ENCODE measurements at regions not wholly inside any gene's neighbourhood (a gene's known extent, or its start where the extent isn't known, plus 50 kb on each side); places are given as distances from the start of the nearest gene placed in this dataset.

DNA sequence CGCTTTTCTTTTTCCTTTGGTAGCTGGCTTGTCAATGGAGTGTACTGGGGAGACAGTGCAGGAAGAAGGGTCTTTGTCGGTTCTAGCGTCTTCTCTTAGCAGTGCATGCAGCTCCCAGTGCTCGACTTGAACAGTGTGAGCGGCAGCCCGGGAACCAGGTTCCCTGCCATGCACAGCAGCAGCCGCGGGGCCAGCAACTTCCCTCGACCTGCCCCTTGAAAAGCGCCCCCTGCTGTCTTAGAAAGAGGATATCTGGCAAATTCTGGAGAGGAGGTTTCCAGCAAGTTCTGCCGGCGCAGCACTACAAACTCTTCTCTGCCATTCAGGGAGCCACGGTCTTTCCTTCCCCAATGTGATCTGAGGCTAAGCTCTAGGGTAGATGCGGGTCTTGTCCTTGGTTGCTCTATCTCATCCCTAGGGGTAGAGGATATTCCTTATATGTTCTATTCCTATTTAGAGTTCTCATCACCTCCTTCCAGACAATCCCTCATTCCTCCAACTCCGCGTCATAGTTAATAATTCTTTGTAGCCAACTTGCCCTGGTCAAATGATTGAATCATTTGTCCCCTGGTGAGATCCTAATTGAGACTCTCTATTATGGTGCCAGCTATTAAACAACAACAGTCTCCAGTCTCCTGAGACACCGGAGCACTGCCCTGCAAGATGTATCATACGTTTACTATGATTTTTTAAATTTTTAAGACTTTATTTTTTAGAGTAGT is 451.3 kb downstream of the PMP22 start (continued):
- TF ChIP-seq, protein P1, sequence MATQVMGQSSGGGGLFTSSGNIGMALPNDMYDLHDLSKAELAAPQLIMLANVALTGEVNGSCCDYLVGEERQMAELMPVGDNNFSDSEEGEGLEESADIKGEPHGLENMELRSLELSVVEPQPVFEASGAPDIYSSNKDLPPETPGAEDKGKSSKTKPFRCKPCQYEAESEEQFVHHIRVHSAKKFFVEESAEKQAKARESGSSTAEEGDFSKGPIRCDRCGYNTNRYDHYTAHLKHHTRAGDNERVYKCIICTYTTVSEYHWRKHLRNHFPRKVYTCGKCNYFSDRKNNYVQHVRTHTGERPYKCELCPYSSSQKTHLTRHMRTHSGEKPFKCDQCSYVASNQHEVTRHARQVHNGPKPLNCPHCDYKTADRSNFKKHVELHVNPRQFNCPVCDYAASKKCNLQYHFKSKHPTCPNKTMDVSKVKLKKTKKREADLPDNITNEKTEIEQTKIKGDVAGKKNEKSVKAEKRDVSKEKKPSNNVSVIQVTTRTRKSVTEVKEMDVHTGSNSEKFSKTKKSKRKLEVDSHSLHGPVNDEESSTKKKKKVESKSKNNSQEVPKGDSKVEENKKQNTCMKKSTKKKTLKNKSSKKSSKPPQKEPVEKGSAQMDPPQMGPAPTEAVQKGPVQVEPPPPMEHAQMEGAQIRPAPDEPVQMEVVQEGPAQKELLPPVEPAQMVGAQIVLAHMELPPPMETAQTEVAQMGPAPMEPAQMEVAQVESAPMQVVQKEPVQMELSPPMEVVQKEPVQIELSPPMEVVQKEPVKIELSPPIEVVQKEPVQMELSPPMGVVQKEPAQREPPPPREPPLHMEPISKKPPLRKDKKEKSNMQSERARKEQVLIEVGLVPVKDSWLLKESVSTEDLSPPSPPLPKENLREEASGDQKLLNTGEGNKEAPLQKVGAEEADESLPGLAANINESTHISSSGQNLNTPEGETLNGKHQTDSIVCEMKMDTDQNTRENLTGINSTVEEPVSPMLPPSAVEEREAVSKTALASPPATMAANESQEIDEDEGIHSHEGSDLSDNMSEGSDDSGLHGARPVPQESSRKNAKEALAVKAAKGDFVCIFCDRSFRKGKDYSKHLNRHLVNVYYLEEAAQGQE (IDR thresholded peaks at IDR 0.05; ENCODE audit: borderline replicate concordance) = peak; percentile 8; the same call in 1 of the 2 replicates
- TF ChIP-seq, protein P1 (CRISPR knock-in tag; IDR thresholded peaks at IDR 0.05; ENCODE audit: low read depth) = no peak
- TF ChIP-seq ZNF274 (IDR thresholded peaks at IDR 0.05; ENCODE audit: borderline replicate concordance, low read depth, low read length) = no peak
